Forelimb muscle (tissue), 1 donor: ENCODE measurements at regions not wholly inside any gene's neighbourhood (a gene's known extent, or its start where the extent isn't known, plus 50 kb on each side); places are given as distances from the start of the nearest gene placed in this dataset.

Source experiments
- DNase-seq: peaks from one replicate; pipeline ENCODE4 v3.0.0-alpha.2; 2013; ENCODE audit warnings: low read depth

DNA sequence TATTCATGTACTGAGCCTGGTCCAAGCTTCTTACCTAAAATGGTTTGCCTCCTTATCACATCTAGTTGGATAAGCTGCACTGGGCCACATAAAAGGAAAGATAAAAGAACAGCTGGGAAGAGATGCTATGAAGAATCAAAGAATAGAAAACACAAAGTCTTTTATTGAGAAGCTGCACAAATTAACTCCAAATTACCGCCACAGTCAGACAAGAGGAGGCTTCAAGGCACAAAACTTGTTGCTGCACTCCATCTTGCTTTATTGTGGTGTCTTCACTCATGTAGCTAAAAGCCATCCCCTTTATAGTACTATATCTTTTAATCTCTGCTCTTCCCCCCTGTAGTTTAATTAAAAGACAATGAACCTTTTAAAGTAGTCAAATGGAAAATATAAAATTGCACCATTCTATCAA, 330.6 kb upstream of the PMFBP1 start:
- DNase-seq: no peak

DNA sequence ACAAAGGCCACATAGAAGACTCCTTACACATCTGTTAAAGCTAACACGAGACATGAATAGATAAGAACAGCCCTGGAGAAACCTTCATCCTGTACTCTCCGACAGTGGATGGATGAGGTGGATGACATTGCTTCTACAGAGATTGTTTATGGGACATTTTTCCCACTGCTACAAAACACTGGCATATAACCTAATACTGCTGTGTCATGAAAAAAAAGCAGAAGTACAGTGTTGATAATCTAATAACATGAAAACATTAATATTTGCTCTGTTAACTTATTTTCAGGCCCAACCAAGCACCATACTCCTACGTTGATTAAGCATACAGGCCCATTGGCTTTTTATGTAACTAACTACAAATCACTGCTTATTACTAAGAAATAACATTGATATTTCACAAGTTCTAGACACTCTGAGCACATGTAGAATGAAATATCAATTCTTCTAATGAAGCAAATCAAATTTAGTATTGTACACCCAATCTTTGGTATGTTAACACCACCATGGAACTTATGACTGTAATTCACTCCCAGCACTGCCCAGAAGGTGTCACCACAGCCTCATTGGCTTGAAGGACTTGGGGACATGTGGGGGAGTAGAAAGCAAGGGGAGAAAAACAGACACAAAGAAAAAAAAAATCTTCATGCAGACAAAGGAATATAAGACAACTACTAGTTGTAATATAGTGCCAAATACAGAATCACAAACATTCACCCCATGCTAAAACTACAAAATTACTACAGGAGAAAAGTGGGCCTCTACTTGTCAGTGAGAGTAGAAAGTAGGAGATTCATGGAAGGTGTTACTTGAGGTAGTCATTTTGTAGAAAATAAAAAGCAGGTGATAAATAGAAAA, 330.0 kb upstream of the PMFBP1 start:
- DNase-seq: peak; percentile 47

DNA sequence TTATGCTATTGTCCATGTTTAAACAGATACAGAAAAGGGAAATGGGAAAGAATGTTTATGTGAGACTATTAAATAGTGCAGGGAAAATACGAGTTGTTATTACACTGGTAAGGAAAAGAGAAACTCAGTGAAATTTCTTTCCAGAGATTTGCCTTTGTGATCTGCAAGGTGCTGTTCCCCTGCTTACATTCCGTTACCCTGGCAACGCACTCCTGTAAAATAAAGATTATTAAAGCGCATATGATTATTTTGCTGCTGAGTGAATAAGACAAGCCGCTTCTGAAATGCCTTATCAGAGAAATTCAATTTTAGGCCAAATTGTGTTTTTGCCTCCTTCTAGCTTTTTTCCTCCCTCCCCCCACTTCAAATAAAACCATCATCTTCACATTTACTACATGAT, 328.6 kb upstream of the PMFBP1 start:
- no peak for DNase-seq

DNA sequence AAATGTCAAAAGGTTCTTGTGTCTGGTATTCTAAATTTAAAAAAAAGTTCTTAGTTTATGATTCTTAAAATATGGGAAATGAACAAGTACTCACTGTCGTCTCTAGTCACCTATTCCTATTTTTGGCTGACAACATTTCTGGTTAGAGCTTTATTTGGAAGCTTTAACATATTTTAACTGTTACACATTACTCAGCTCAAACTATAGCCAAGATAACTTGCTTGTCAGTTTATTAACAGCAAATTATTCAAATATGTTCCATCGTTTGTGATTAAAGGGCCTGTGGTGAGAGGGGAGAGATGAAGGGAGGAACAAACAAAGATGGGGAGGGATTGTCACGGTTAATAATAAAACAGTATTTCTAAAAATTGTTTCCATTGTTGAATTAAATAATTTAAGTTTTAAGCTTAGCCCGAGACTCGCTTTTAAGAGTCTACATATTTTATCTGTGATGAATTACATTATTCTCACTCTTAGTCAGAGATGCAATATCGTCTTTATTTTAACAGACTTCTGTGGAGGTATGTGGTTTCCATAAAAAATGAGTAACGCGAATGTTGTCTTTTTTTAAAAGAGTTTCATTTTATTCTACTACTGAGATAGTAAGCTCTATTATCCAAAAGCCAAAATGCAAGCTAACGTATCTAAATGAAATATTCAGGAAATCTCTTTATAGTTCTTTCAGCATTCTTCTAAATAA, 321.9 kb upstream of the PMFBP1 start:
- no peak for DNase-seq

DNA sequence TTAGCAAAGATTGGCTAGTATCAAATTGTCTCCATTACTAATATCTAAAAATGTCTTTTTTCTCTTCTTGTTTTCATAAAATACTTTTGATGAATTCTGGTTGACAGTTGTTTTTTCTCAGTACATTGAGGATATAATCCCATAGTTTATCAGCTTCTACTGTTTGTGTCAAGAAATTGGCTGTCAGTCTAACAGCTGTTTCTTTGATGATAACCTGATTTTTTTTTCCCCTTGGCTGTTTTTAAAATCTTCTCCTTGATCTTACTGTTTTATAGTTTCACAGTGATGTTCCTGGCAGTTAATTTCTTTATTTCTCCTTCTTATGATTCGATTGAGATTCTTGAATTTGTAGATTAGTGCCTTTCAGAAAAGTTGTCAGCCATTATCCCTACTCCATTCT, 315.3 kb upstream of the PMFBP1 start:
- DNase-seq: no peak

DNA sequence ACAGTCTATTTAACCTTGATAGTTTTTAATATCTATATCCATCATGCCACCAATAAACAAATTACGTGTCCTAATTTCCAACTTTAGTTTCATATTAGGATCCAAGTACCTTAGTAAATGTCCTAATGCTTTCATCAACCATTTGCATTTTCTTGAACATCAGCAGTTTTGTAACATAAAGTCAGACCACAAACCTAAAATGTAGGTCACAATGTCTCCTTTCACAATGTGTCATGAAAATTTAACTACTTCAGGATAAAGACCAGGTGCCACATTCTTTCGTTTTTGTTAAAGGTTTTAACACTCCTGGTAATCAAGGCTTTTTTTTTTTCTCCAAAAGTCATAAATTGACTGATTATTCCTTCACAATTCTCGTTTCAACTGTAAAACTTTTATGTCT, 310.7 kb upstream of the PMFBP1 start:
- no peak for DNase-seq

DNA sequence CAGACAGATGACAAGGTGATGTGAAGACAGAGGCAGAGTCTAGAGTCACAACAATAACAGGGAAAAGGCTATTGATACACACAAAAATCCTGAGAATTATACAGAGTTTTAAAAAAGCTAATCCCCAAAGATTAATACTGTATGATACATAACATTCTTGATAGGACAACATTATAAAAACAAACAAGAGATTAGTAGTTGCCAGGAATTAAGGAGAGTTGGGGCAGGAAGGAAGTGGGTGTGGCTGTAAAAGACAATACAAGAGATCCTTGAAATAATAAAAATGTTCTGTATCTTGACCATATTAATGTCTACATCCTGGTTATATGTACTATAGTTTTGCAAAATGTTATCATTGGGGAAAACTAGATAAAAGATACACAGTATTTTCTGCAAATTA, 309.5 kb upstream of the PMFBP1 start:
- no peak for DNase-seq

DNA sequence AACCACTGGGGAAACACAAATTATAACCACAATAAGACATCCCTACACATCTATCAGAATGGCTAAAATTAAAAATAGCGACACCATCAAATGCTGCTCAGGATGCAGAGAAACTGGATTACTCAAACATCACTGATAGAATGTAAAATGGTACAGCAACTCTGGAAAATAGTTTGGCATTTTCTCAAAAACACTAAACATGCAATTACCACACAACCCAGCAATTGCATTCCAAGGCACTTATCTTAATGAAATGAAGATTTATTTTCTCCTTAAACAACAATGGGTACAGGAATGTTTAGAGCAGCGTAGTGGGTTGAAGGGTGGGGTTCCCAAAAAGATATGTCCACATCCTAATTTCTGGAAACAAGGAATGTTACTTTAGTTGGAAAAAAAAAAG, 309.0 kb upstream of the PMFBP1 start:
- DNase-seq: no peak

DNA sequence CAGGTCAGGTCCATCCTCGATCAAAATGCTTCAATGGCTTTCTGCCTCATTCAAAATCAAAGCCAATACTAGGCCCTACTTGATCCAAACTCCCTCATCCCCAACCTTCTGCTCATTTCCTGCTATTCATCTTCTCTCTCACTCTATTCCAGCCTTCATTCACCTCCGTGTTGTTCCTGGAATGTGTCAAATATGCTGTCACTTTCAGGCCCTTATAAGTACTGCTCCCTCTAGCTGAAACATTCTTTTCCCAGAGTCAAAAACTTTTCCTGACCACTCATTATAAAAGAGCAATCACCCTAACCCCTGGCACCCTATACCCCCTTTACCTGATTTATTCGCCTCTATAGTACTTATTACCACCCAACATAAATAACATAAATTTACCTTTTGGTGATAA, 303.7 kb upstream of the PMFBP1 start:
- no peak for DNase-seq

DNA sequence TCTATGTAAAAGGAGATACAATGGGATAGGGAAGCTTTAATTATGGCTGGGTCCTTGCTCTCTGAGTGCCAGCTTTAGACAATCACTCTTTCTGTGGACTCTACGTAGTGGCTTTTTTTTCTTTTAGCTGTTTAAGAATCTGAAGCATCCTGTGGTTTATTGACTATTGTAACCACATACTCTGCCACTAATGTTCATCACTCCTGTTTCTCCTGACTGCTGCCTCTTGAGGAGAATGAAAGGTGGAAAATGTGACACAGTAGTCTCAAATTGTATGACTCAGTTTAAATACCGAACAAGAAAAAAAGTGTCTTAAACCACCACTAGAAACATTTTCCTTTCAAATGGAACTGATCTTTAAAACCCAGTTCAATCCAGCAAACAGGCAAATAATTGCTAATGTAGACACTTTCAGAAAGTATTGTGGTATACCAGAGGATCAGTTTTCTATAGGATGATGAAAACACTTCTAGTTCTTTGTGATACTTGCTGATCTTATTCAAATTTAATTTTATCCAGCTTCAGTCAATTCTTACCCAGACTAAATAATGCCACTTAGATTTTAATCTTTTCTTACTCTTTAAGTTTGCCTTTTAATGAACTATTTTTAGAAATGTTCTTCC, 302.7 kb upstream of the PMFBP1 start:
- DNase-seq: no peak

DNA sequence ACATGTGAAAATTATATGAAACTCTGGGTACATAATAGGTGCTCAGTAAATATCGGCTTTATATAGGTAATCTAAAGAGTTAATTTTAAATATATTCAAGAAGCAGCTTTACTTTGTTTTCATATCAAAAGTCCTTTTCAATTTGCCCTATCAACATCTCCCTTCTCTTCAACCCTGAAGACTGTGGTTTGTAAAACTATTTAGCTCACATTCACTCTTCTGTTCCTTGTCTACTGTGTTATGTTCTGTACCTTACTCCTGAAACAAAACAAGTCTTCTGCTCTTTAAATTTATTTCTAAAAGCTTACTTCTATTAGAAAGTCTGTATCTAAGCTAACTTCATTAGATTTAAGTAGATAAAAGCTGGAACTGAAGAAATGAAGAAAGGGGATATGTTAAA, 301.7 kb upstream of the PMFBP1 start:
- no peak for DNase-seq

DNA sequence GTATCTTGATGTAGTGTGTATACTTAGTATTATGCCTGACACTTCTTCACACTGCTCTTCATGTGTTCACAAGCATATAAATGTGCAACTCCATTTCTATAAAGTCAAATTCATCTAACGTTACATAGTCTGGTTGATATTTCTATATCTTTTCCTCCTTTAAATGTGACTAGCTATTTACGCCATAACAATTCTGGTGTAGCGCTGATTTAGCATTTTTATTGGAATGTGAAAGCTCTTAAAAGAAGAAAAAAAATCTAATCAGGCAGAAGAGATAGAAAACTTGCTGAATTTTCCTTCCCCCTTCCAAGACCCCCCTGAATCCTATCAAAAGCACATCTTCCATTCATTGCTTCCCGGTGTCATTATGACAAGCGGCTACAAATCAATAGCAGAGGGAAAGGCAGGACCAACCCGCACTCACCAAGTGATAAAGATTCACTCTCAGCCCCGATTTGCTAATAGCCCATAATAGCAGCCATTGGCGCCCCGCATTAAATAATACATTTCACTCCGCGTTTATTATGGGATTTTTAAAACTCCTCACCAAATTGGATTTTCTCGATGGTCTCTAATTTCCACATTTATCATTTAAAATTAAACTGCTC, 299.5 kb upstream of the PMFBP1 start:
- no peak for DNase-seq

DNA sequence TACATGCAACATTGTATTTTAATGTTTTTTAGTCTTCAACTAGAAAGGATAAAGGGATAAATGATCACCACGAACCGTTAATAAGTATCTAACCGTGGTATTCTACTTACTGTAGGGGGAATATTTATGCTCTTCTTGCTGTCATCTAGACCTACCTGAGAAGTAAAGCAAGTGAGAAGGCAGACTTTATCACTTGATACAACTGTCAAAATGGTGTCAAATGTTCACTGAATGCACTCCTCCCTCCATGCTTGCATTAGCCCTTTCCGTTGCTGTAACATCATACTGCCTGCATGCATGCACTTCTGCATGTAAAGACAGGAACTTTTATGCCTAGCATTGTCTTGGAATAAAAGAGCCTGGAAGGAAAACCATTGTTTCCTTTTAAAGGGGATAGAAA, 298.6 kb upstream of the PMFBP1 start:
- DNase-seq: no peak

DNA sequence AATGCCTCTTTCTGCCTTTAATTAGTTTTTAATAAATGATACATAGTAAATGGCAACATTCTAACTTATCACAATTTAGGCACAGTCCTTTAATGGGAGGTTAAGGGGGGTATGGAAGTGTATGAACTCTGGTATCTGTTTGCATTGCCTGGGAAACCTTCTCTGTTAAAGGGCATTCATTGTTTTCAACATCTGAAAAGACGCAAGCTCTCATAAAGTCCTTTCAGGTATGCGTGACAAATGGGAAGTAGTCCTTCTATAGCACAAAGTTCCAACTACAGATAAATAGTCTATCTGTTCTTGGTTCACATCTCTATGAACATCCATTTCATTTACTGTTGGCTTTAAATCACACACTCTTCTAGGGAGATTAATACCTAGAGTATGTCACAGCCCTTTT, 298.0 kb upstream of the PMFBP1 start:
- DNase-seq: no peak

DNA sequence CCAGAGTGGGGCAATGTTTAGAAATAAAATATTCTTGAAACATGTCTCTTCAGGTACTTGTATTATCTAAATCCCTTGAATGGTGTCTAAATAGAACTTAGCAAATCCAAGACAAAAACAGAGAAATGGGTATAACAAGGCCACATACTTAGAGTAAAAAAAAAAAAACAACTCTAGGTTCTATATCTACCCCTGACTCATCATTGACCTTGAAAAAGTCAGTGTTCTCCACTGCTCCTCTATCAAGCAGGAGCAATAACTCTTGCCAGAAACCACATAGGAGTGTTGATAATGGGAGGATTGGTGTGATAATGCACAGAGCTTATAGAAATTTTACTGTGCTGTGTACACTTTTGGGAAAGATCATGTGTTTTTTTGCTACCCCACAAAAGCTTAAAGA, 296.6 kb upstream of the PMFBP1 start:
- DNase-seq: no peak

DNA sequence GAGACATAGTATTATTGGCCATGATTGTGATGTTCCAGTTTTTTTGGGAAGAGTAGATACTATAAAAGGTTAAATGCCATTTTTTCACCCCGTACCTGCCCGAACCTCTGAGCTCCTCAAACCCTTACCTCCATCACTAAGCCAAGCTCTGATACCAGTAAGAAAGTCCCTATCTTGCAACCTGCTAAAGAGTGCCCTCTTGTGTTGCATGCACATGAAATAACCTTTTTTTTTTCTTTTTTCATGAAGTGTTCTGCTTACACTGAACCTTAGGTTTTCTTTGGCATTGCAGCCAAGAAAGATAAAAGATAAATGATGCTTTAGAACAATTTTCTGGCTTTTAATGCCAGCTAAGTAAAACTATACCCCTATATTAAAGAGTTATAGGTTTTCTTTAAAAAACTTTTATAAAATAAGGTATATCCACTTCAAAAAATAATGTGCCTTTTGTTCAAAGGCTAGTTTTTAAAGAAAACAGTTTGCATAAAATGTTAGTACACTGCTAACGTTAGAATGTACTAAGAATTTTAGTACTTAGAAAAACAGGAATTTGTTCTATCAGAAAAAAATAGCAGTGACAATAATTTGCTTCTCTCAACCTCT, 295.3 kb upstream of the PMFBP1 start:
- peak; percentile 22 for DNase-seq

DNA sequence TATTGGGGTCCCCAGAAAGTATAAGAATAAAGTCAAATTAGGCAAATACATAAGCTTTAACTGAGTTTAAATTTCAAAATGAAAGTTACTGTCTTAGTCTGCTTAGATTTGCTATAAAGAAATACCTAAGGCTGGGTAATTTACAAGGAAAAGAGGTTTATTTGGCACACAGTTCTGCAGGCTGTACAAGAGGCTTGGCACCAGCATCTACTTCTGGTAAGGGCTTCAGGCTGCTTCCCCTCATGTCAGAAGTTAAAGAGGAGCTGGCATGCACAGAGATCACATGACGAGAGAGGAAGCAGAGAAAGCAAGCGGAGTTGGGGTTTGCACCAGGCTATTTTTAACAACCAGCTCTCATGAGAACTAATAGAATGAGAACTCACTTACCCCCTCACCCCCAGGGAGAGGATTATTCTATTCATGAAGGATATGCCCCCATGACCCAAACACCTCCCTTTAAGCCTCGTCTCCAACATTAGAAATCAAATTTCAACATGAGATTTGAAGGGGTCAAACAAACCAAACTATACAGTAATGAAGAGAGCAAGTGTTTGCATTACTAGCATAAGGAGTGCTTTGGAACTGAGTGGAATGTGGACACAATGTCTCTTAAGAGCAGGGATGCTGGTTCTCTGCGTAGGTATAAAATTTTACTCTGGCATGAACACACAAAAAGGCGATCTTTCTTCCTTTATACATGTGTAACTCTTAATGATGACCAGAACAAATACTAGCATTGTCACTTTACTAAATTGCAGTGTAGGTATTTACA, 292.8 kb upstream of the PMFBP1 start:
- DNase-seq: no peak

DNA sequence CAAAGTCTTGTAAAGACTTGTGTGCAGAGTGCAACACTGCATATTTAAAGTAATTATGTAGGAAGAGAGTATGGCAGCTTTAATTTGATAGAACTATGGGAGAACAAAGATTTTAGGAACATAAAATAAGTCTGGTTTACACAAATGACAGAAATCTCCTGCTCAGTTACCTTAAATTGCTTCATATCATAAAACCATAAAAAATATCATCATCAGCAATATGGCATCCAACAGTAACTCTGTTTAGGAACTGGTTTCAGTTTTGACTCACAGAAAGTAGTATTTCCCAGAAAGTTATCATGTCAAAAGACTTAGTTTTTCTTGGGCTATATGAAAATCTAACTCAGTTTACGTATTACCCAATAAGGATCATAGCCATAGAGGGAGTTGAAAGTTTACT, 292.1 kb upstream of the PMFBP1 start:
- no peak for DNase-seq

DNA sequence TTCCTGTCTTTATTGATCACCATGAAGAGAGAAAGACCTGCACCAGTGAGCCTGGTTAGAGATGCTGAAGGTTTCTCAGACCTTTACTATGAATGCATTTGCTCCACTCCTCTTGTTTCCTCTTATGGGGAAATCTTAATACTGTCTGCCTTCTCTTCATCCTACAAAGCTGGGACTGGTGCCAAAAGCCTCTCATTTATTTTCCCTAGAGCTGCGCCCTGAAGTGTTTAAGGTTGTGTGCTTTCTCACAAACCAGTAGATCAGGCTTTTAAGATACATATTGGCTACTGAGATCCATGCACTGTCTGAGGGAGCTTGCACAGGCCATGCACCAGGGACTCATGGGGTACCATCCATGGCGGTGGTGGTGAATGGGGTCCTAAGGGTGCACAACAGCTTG, 286.1 kb upstream of the PMFBP1 start:
- no peak for DNase-seq

DNA sequence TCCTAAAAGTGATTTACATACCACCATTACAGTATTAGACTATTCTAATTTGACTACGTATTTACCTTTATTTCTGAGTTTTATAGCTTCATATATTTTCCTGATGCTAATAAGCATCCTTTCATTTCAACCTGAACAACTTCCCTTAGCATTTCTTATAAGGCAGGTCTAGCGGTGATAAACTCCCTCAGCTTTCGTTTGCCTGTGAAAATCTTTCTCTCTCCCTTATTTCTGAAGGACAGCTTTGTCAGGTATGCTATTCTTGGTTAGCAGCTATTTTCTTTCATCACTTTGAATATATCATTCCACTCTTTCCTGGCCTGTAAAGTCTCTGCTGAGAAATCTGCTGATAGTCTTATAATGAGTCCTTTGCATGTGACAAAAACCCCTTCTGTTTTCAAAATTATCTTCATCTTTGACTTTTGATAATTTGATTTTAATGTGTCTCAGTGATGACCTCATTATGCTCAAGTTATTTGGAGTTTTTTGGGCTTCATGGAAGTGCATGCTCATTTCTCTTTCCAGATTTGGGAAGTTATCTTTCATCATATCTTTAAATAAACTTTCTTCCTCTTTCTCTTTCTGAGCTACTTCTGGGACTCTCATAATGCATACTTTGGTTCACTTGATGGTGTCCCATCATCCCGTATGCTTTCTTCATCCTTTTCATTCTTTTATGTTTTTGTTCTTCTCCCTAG, 285.4 kb upstream of the PMFBP1 start:
- no peak for DNase-seq
